K562 (cell line): ENCODE measurements at regions not wholly inside any gene's neighbourhood (a gene's known extent, or its start where the extent isn't known, plus 50 kb on each side); places are given as distances from the start of the nearest gene placed in this dataset.

Experiments used
- CTCF ChIP-seq, 3 experiments: IDR thresholded peaks in 2 of 3; conservative IDR thresholded peaks in 1 of 3; 2 replicates each; pipeline ENCODE4 v1.5.1; 2011 to 2012; ENCODE audit warnings: low read length in 3 of 3, mild to moderate bottlenecking in 3 of 3, control low read depth in 2 of 3, improper control_type of control experiment in 1 of 3, inconsistent platforms in 1 of 3, low read depth in 1 of 3, mixed read lengths in 1 of 3, moderate library complexity in 1 of 3; ENCODE audit not compliant: insufficient read depth in 2 of 3
- CTCFL ChIP-seq: IDR thresholded peaks from 2 replicates; pipeline ENCODE4 v1.6.1; 2011; ENCODE audit warnings: borderline replicate concordance, low read depth, mild to moderate bottlenecking, moderate library complexity, low read length; ENCODE audit not compliant: insufficient read depth, poor library complexity, severe bottlenecking
- HDAC2 ChIP-seq: fragments of 450-650 bp; IDR thresholded peaks from 2 replicates; pipeline ENCODE4 v1.6.1; 2016; ENCODE audit warnings: mild to moderate bottlenecking
- KDM1A ChIP-seq, 2 experiments: fragments of 450-650 bp; IDR thresholded peaks; 2 replicates each; pipeline ENCODE4 v1.6.1; 2016; ENCODE audit warnings: mild to moderate bottlenecking in 2 of 2
- L3MBTL2 ChIP-seq: fragments of 450-650 bp; IDR thresholded peaks from 2 replicates; pipeline ENCODE4 v1.6.1; 2016; ENCODE audit warnings: mild to moderate bottlenecking, moderate library complexity
- POLR2A ChIP-seq: fragments of 450-650 bp; conservative IDR thresholded peaks from 2 replicates; pipeline ENCODE4 v1.6.1; 2016
- ZC3H4 ChIP-seq: sonication (generic); formaldehyde crosslinking; IDR thresholded peaks from 2 replicates; pipeline ENCODE4 v1.9.0; 2021; ENCODE audit warnings: missing genetic modification reagents, borderline replicate concordance
- ZZZ3 ChIP-seq: fragments of 450-650 bp; IDR thresholded peaks from 2 replicates; pipeline ENCODE4 v1.6.1; 2016; ENCODE audit warnings: antibody characterized with exemption, mild to moderate bottlenecking, moderate library complexity
- TF ChIP-seq, protein P1 (sequence below): sonication (generic); formaldehyde crosslinking; IDR thresholded peaks from 2 replicates; pipeline ENCODE4 v1.4.0; 2020; ENCODE audit warnings: mild to moderate bottlenecking, missing genetic modification reagents

DNA sequence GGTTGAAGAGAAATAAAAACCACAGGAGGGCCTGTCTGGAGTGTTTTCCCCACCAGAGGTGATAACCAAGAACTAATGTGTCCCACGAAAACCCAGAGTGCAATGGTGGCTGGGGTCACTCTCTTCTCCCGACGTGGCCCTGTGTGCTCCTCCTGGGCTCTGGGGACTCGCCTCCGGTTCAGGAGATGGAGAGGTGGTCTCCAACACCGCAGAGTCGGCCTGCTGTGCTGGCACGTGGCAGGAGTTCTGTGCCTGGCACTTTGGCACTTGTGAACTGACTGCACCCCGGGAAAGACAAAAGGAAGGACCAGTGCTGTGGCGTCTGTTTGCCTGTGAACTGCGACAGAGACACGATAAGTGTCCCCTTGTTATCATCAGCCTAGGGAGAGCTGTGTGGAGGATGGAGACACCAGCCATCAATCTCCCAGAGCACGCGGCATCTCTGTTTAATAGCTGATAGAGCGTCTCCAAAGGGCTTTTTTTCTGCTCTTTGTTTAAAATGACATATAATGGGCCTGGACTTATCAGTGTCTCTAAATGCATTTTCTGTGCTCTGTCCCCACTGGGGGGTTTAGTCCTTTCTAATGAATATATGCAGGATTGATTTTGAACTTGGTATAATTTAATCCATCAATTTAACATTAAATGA is 98.3 kb downstream of the MRPL36 start:
- TF ChIP-seq CTCF (IDR thresholded peaks at IDR 0.05 in 2 of 3, conservative IDR thresholded peaks at IDR 0.05 in 1 of 3; ENCODE audit: insufficient read depth in 2 of 3, low read depth in 1 of 3, low read length in 3 of 3) = no peak
- TF ChIP-seq HDAC2 = no peak
- no peak for TF ChIP-seq ZC3H4 (CRISPR knock-in tag)
- TF ChIP-seq POLR2A = no peak
- no peak for TF ChIP-seq CTCFL
- TF ChIP-seq ZZZ3 = no peak
- TF ChIP-seq, protein P1, sequence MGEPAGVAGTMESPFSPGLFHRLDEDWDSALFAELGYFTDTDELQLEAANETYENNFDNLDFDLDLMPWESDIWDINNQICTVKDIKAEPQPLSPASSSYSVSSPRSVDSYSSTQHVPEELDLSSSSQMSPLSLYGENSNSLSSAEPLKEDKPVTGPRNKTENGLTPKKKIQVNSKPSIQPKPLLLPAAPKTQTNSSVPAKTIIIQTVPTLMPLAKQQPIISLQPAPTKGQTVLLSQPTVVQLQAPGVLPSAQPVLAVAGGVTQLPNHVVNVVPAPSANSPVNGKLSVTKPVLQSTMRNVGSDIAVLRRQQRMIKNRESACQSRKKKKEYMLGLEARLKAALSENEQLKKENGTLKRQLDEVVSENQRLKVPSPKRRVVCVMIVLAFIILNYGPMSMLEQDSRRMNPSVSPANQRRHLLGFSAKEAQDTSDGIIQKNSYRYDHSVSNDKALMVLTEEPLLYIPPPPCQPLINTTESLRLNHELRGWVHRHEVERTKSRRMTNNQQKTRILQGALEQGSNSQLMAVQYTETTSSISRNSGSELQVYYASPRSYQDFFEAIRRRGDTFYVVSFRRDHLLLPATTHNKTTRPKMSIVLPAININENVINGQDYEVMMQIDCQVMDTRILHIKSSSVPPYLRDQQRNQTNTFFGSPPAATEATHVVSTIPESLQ (CRISPR knock-in tag) = no peak
- TF ChIP-seq KDM1A (IDR thresholded peaks at IDR 0.05) = no peak
- TF ChIP-seq L3MBTL2 = no peak
